ENCODE measurements at regions not wholly inside any gene's neighbourhood (a gene's known extent, or its start where the extent isn't known, plus 50 kb on each side); places are given as distances from the start of the nearest gene placed in this dataset.

DNA sequence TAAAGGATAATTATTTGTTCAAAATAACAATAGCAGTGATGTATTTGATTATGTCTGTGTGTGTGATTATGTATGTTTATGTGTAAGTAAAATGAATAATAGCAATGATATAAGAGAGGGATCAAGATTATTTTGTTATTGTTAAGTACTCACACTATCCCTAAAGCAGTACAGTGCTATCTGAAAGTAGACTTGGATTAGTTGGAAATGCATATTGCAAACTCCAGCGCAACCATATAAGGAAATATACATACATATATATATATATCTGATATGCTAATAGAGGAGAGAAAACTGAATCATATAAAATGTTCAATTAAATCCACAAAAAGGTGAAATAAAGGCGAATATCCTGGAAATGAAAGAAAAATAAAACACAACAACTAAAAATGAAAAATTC lies 268.4 kb downstream of the HINT1 start:
- TF ChIP-seq POLR2AphosphoS5 (IDR thresholded peaks at IDR 0.05; ENCODE audit: borderline replicate concordance, low read depth, low read length) (no peak), EZH2 (IDR thresholded peaks at IDR 0.05) (no peak), FOXP2 (optimal IDR thresholded peaks at IDR 0.05; ENCODE audit: control extremely low read depth, extremely low read length, insufficient read depth) (no peak)
